Bronchial epithelial cell (primary cell): ENCODE measurements at regions not wholly inside any gene's neighbourhood (a gene's known extent, or its start where the extent isn't known, plus 50 kb on each side); places are given as distances from the start of the nearest gene placed in this dataset.
"Not testable (repeated sequence)": the region's sequence is repeated elsewhere in the genome, so short reads cannot be mapped to it uniquely, and the experiment has no call there.

Source experiments
- DNase-seq: peaks from one replicate; pipeline ENCODE4 v3.0.0-alpha.2; 2010; ENCODE audit warnings: low read depth
- FAIRE-seq: peaks from 2 replicates; lab custom pipeline; 2011; peaks lifted over from hg19 to GRCh38; lab: Jason Lieb, UNC
- H3K27me3 ChIP-seq: 2 replicates; pipeline ENCODE4 v1.5.1; 2011; ENCODE audit warnings: low read length; ENCODE audit not compliant: control insufficient read depth, insufficient read depth
- H3K36me3 ChIP-seq: 2 replicates; pipeline ENCODE4 v1.5.1; 2011; ENCODE audit warnings: low read length; ENCODE audit not compliant: control insufficient read depth, insufficient read depth
- H3K4me3 ChIP-seq: 2 replicates; pipeline ENCODE4 v1.5.1; 2011; ENCODE audit warnings: mild to moderate bottlenecking, low read depth, low read length, control low read depth
- TF ChIP-seq, protein P1 (sequence below): IDR thresholded peaks from 2 replicates; pipeline ENCODE4 v1.5.1; 2011; ENCODE audit warnings: mild to moderate bottlenecking, moderate library complexity, low read length, control low read depth, inconsistent platforms; ENCODE audit not compliant: insufficient read depth, severe bottlenecking

DNA sequence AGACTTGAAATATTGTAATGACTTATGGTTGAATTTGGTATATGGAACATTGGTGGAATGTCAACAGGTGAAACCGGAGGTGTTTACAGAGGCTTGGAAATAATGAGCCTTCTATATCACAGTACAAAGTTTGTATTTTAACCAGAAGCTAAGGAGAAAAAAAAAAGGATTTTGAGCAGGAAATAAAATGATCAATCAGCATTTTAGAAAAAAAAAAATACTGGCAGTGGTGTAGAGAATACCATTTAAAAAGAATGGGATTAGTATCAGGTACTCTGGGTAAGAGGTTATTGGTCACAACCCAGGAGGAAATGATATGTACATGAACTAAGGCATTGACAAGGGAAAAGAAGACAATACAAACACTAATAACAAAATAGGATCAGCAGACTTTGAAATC is 587.1 kb upstream of the HTR2C start:
- DNase-seq: no peak
- Histone ChIP-seq H3K4me3 (no peak overlapping the region), H3K36me3 (no peaks in the 10 kb centered on the region), H3K27me3 (no peaks in the 10 kb centered on the region)
- no peak for FAIRE-seq
- TF ChIP-seq, protein P1, sequence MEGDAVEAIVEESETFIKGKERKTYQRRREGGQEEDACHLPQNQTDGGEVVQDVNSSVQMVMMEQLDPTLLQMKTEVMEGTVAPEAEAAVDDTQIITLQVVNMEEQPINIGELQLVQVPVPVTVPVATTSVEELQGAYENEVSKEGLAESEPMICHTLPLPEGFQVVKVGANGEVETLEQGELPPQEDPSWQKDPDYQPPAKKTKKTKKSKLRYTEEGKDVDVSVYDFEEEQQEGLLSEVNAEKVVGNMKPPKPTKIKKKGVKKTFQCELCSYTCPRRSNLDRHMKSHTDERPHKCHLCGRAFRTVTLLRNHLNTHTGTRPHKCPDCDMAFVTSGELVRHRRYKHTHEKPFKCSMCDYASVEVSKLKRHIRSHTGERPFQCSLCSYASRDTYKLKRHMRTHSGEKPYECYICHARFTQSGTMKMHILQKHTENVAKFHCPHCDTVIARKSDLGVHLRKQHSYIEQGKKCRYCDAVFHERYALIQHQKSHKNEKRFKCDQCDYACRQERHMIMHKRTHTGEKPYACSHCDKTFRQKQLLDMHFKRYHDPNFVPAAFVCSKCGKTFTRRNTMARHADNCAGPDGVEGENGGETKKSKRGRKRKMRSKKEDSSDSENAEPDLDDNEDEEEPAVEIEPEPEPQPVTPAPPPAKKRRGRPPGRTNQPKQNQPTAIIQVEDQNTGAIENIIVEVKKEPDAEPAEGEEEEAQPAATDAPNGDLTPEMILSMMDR: no peak

DNA sequence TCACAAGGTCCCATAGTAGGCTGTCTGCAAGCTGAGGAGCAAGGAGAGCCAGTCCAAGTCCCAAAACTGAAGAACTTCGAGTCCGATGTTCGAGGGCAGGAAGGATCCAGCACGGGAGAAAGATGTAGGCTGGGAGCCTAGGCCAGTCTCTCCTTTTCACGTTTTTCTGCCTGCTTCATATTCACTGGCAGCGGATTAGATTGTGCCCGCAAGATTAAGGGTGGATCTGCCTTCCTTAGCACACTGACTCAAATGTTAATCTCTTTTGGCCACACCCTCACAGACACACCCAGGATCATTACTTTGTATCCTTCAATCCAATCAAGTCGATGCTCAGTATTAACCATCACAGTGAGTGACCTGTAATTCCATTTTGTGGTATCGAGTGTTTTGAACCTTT is 592.2 kb upstream of the HTR2C start:
- H3K27me3 ChIP-seq, FAIRE-seq, DNase-seq, H3K4me3 ChIP-seq, H3K36me3 ChIP-seq: not testable (repeated sequence)

DNA sequence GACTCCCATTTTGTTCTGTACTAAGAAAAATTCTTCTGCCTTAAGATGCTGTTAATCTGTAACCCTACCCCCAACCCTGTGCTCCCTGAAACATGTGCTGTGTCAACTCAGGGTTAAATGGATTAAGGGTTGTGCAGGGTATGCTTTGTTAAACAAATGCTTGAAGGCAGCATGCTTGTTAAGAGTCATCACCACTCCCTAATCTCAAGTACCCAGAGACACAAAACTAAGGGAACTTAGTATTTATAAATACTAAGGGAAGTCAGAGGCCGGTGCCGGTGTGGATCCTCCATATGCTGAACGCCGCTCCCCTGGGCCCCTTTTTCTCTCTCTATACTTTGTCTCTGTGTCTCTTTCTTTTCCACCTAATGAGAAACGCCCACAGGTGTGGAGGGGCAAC is 593.2 kb upstream of the HTR2C start:
- not testable (repeated sequence) for H3K4me3 ChIP-seq, H3K36me3 ChIP-seq, DNase-seq, FAIRE-seq, H3K27me3 ChIP-seq

DNA sequence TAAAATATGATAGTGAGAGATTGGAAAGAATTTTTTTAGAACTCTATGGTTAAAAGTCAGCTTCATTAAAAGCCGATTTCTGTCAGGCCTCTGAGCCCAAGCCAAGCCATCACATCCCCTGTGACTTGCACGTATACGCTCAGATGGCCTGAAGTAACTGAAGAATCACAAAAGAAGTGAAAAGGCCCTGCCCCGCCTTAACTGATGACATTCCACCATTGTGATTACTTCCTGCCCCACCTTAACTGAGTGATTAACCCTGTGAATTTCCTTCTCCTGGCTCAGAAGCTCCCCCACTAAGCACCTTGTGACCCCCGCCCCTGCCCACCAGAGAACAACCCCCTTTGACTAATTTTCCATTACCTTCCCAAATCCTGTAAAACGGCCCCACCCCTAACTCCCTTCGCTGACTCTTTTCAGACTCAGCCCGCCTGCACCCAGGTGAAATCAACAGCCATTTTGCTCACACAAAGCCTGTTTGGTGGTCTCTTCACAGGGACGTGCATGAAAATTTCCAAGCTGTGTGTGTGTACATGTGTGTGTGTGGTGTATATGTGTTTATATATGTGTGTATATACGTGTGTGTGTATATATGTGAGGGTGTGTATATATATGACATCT is 595.5 kb upstream of the HTR2C start:
- H3K4me3 ChIP-seq, DNase-seq, FAIRE-seq, H3K27me3 ChIP-seq, H3K36me3 ChIP-seq: not testable (repeated sequence)

DNA sequence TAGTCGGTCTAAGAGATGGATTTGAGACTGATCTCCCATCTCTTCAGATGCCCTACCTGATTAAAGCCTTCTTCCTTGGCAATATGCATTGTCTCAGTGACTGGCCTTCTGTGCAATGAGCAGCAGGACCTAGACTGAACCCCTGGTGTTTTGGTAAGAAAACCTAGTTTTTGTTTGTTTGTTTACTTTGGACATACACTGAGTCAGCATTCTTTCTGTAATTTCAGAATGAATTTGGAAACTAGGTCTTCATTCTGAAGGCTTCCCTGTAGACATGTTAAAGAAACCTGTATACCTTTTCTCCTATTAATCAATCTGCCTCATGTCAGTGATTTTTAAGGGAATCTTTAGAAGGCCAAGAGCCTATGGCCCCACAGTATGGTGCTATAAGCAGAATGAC is 597.5 kb upstream of the HTR2C start:
- no peak for FAIRE-seq
- TF ChIP-seq, protein P1: no peak
- H3K36me3 ChIP-seq: no peaks in the 10 kb centered on the region
- H3K4me3 ChIP-seq: no peak overlapping the region
- H3K27me3 ChIP-seq: no peaks in the 10 kb centered on the region
- no peak for DNase-seq

DNA sequence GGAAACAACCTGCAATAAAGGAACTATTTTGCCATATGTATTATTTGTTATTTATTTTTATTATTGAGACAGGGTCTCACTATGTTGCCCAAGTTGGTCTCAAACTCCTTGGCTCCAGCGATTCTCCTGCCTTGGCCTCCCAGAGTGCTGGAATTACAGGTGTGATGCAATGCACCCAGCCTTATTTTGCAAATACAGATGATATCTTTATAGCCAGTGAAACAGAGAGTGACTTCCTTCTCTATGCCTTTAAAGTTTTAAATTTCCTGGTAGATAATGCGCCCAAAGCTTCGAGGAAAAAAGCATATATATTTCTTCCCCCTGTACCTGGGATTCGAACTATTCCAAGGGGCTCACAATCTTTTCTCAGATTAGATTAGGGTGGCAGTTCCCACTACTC is 601.1 kb upstream of the HTR2C start:
- DNase-seq: no peak
- no peak for FAIRE-seq
- Histone ChIP-seq H3K4me3 (no peak overlapping the region), H3K36me3 (no peaks in the 10 kb centered on the region), H3K27me3 (no peaks in the 10 kb centered on the region)
- TF ChIP-seq, protein P1: no peak

DNA sequence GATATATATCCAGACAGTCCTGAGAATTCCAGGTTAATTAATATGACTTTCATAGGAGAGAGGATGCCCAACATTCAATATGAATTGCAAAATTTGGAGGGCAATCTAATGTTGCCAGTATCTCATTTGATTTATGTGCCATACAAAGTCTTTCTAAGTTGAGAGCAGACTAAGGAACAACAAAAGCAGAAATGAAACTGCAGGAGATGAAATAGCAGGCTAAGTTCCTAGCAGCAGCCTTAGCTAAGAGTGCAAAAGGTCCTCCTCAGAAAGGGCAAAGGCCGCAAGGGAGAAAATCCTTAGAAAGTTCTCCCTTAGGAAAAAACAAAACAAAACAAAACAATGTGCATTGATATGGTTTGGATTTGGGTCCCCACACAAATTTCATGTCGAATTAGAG is 602.9 kb upstream of the HTR2C start:
- no peak for FAIRE-seq
- DNase-seq: no peak
- H3K27me3 ChIP-seq: no peaks in the 10 kb centered on the region
- TF ChIP-seq, protein P1: no peak
- no peak overlapping the region for H3K4me3 ChIP-seq
- no peaks in the 10 kb centered on the region for H3K36me3 ChIP-seq
